GM23338 (cell line): ENCODE measurements at regions not wholly inside any gene's neighbourhood (a gene's known extent, or its start where the extent isn't known, plus 50 kb on each side); places are given as distances from the start of the nearest gene placed in this dataset.
A peak's percentile ranks its signal among the peaks of the same experiment; 100 is the strongest.

Experiments used
- ATAC-seq: fragments of 200-7000 bp; cut with Tn5 transposase; 3 replicates; pipeline ENCODE4 v1.9.1; 2020
- DNase-seq: peaks from one replicate; pipeline ENCODE4 v3.0.0-alpha.2; 2015; ENCODE audit warnings: low spot score
- H2AFZ ChIP-seq: fragments of 200-600 bp; sonication (generic); 2 replicates; pipeline ENCODE4 v1.8.0; 2016; ENCODE audit warnings: antibody characterized with exemption, mild to moderate bottlenecking, moderate library complexity
- H3F3A ChIP-seq: fragments of 200-600 bp; sonication (generic); replicated peaks from 2 replicates; pipeline ENCODE4 v1.8.0; 2017; ENCODE audit warnings: antibody characterized with exemption, mixed run types, low read depth
- H3K27ac ChIP-seq: fragments of 200-600 bp; sonication (generic); 2 replicates; pipeline ENCODE4 v1.6.1; 2016; ENCODE audit warnings: low read depth
- H3K27me3 ChIP-seq: fragments of 200-600 bp; sonication (generic); 2 replicates; pipeline ENCODE4 v1.8.0; 2016; ENCODE audit warnings: mild to moderate bottlenecking, mixed run types, moderate library complexity; ENCODE audit not compliant: insufficient read depth
- H3K36me3 ChIP-seq: fragments of 200-600 bp; sonication (generic); 2 replicates; pipeline ENCODE4 v1.8.0; 2016; ENCODE audit warnings: mild to moderate bottlenecking; ENCODE audit not compliant: insufficient read depth
- H3K4me1 ChIP-seq: fragments of 200-600 bp; sonication (generic); 2 replicates; pipeline ENCODE4 v1.8.0; 2016; ENCODE audit warnings: mild to moderate bottlenecking, moderate library complexity; ENCODE audit not compliant: insufficient read depth
- H3K4me2 ChIP-seq: fragments of 200-600 bp; sonication (generic); 2 replicates; pipeline ENCODE4 v1.7.1; 2017; ENCODE audit warnings: mixed run types
- H3K4me3 ChIP-seq: fragments of 200-600 bp; sonication (generic); 2 replicates; pipeline ENCODE4 v1.6.1; 2016; ENCODE audit warnings: mixed run types
- H3K79me2 ChIP-seq: fragments of 200-600 bp; sonication (generic); replicated peaks from 2 replicates; pipeline ENCODE4 v1.8.0; 2017; ENCODE audit warnings: mild to moderate bottlenecking; ENCODE audit not compliant: insufficient read depth
- H3K9me2 ChIP-seq: fragments of 200-600 bp; sonication (generic); 2 replicates; pipeline ENCODE4 v1.8.0; 2017; ENCODE audit not compliant: insufficient read depth
- H4K20me1 ChIP-seq: fragments of 200-600 bp; sonication (generic); replicated peaks from 2 replicates; pipeline ENCODE4 v1.8.0; 2017; ENCODE audit warnings: mild to moderate bottlenecking; ENCODE audit not compliant: insufficient read depth
- H3K27ac Mint-ChIP-seq: 2 replicates; pipeline ENCODE4 v1.8.0; 2020; ENCODE audit warnings: inconsistent platforms, mild to moderate bottlenecking, moderate library complexity, mixed read lengths
- H3K27me3 Mint-ChIP-seq: 3 replicates; pipeline ENCODE4 v1.8.0; 2022; ENCODE audit warnings: low read depth, mild to moderate bottlenecking, moderate library complexity, mixed read lengths, inconsistent platforms; ENCODE audit not compliant: insufficient read depth, poor library complexity
- H3K36me3 Mint-ChIP-seq: 3 replicates; pipeline ENCODE4 v1.8.0; 2021; ENCODE audit warnings: low read depth, mild to moderate bottlenecking, inconsistent platforms, moderate library complexity, mixed read lengths
- H3K4me1 Mint-ChIP-seq: 3 replicates; pipeline ENCODE4 v1.8.0; 2020; ENCODE audit warnings: mild to moderate bottlenecking, inconsistent platforms, mixed read lengths
- H3K4me3 Mint-ChIP-seq: 3 replicates; pipeline ENCODE4 v1.8.0; 2021; ENCODE audit warnings: moderate library complexity, mild to moderate bottlenecking, inconsistent platforms, mixed read lengths
- H3K9me3 Mint-ChIP-seq: 3 replicates; pipeline ENCODE4 v1.8.0; 2020; ENCODE audit warnings: moderate library complexity, mild to moderate bottlenecking, inconsistent platforms, mixed read lengths
- CTCF ChIP-seq, 2 experiments: fragments of 200-600 bp in 1 of 2; sonication (generic) in 1 of 2; conservative IDR thresholded peaks; 2 replicates each; pipeline versions ENCODE4 v1.5.1 to v1.6.1; 2016 to 2017; ENCODE audit warnings: antibody characterized with exemption in 2 of 2, low read depth in 2 of 2, mild to moderate bottlenecking in 2 of 2, moderate library complexity in 1 of 2
- ETS1 ChIP-seq: IDR thresholded peaks from 2 replicates; pipeline ENCODE4 v1.6.1; 2016; ENCODE audit warnings: antibody characterized with exemption
- EZH2 ChIP-seq: fragments of 200-600 bp; sonication (generic); IDR thresholded peaks from one replicate; pipeline ENCODE4 v1.8.0; 2017; ENCODE audit warnings: antibody characterized with exemption, mild to moderate bottlenecking, low read depth; ENCODE audit not compliant: unreplicated experiment
- EZH2phosphoT487 ChIP-seq: fragments of 200-600 bp; sonication (generic); IDR thresholded peaks from one replicate; pipeline ENCODE4 v1.8.1; 2018; ENCODE audit warnings: antibody characterized with exemption; ENCODE audit not compliant: unreplicated experiment
- JUNB ChIP-seq: IDR thresholded peaks from one replicate; pipeline ENCODE4 v1.6.1; 2016; ENCODE audit warnings: antibody characterized with exemption; ENCODE audit not compliant: unreplicated experiment
- NANOG ChIP-seq: IDR thresholded peaks from 2 replicates; pipeline ENCODE4 v1.6.1; 2016; ENCODE audit warnings: antibody characterized with exemption, borderline replicate concordance
- POLR2AphosphoS5 ChIP-seq: IDR thresholded peaks from 2 replicates; pipeline ENCODE4 v1.6.1; 2016; ENCODE audit warnings: antibody characterized with exemption, low read depth
- REST ChIP-seq: IDR thresholded peaks from one replicate; pipeline ENCODE4 v1.6.1; 2018; ENCODE audit warnings: antibody characterized with exemption; ENCODE audit not compliant: unreplicated experiment
- STAT1 ChIP-seq: IDR thresholded peaks from one replicate; pipeline ENCODE4 v1.6.1; 2016; ENCODE audit warnings: antibody characterized with exemption; ENCODE audit not compliant: unreplicated experiment
- ZNF114 ChIP-seq: fragments of 250-450 bp; sonication (Bioruptor Pico); IDR thresholded peaks from 2 replicates; pipeline ENCODE4 v1.5.0; 2020; ENCODE audit warnings: mild to moderate bottlenecking, moderate library complexity
- ZNF331 ChIP-seq: fragments of 250-450 bp; sonication (Bioruptor Pico); IDR thresholded peaks from 2 replicates; pipeline ENCODE4 v1.5.0; 2020; ENCODE audit warnings: low read depth, mild to moderate bottlenecking, moderate library complexity

- Mint-ChIP-seq H3K9me3 (no peaks in the 10 kb centered on the region), H3K4me1 (peaks cover 10% of the 10 kb centered on the region; the same call in 2 of the 3 replicates), H3K27me3 (no peaks in the 10 kb centered on the region), H3K4me3 (no peak overlapping the region), H3K27ac (no peak overlapping the region), H3K36me3 (no peaks in the 10 kb centered on the region)
- Histone ChIP-seq H3K4me3 (no peak overlapping the region), H3K27me3 (no peaks in the 10 kb centered on the region), H3K9me2 (no peaks in the 10 kb centered on the region), H3K36me3 (no peaks in the 10 kb centered on the region), H3F3A (no peaks in the 10 kb centered on the region), H3K4me1 (0 out of 2 replicates have a peak, but pooled peaks cover 8% of the 10 kb centered on the region), H3K27ac (no peak overlapping the region), H3K4me2 (no peak overlapping the region), H3K79me2 (no peaks in the 10 kb centered on the region), H2AFZ (peak overlapping the region; percentile 39; the same call in 1 of the 2 replicates), H4K20me1 (no peaks in the 10 kb centered on the region)
- TF ChIP-seq CTCF (conservative IDR thresholded peaks at IDR 0.05; ENCODE audit: low read depth in 2 of 2) (no peak), STAT1 (no peak), ETS1 (no peak)
- ATAC-seq (peak; percentile 29; the same call in 1 of the 3 replicates), DNase-seq (no peak)
Measured at GRCh38 chr4:31130930-31131329, 410.8 kb downstream of the PCDH7 start.

GRCh38 chr4:31134720-31135119 is 414.6 kb downstream of the PCDH7 start:
- H3K36me3 ChIP-seq, result no peaks in the 10 kb centered on the region
- no peaks in the 10 kb centered on the region for H3K9me2 ChIP-seq
- H2AFZ ChIP-seq, result no peak overlapping the region
- Mint-ChIP-seq H3K27me3 (no peaks in the 10 kb centered on the region), H3K27ac (no peak overlapping the region), H3K9me3 (no peaks in the 10 kb centered on the region), H3K4me1 (peaks cover 11% of the 10 kb centered on the region; the same call in 2 of the 3 replicates), H3K4me3 (no peak overlapping the region), H3K36me3 (no peaks in the 10 kb centered on the region)
- H4K20me1 ChIP-seq, result no peaks in the 10 kb centered on the region
- no peaks in the 10 kb centered on the region for H3K79me2 ChIP-seq
- H3K4me3 ChIP-seq, result no peak overlapping the region
- ATAC-seq, result no peak
- H3K27ac ChIP-seq, result no peak overlapping the region
- H3K27me3 ChIP-seq, result no peaks in the 10 kb centered on the region
- no peak for DNase-seq
- H3K4me1 ChIP-seq, result 0 out of 2 replicates have a peak, but pooled peaks cover 8% of the 10 kb centered on the region
- no peaks in the 10 kb centered on the region for H3F3A ChIP-seq
- no peak overlapping the region for H3K4me2 ChIP-seq
- TF ChIP-seq NANOG (no peak), CTCF (conservative IDR thresholded peaks at IDR 0.05; ENCODE audit: low read depth in 2 of 2) (no peak), STAT1 (no peak), ETS1 (no peak), ZNF114 (no peak), EZH2phosphoT487 (no peak), POLR2AphosphoS5 (no peak), ZNF331 (CRISPR knock-in tag) (no peak), REST (no peak), EZH2 (no peak), JUNB (no peak)
